ENCODE measurements at regions not wholly inside any gene's neighbourhood (a gene's known extent, or its start where the extent isn't known, plus 50 kb on each side); places are given as distances from the start of the nearest gene placed in this dataset.
A peak's percentile ranks its signal among the peaks of the same experiment; 100 is the strongest.

DNA sequence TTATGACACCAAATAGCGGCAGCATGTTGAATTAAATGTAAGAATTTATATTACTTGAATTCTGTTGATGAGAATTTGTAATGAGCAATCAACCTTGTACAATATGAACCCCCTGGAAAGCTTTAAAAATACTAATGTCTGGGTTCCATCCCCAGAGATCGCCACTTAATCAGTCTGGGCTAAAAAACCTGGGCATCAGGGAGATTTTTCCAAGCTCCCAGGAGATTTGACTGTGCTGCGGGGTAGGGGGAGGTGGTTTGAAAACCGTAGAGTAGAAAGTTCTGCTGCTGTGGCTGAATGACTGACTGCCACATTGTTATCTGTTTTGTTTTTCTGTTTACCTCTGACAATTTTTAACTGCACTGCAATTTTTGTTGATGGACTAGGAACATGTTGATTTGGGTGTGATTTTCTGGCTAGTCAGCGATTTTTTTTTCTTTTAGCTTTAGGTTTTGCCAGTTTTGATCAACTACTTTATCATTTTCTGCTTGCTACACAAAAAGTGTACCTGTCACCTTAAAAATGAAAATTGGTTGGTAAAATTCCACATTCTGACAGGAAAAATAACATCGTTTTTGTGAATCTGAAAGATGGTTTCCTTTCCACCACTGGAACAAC, 79.3 kb downstream of the PCTP start:
- no peak for DNase-seq (ENCODE audit: low spot score)

DNA sequence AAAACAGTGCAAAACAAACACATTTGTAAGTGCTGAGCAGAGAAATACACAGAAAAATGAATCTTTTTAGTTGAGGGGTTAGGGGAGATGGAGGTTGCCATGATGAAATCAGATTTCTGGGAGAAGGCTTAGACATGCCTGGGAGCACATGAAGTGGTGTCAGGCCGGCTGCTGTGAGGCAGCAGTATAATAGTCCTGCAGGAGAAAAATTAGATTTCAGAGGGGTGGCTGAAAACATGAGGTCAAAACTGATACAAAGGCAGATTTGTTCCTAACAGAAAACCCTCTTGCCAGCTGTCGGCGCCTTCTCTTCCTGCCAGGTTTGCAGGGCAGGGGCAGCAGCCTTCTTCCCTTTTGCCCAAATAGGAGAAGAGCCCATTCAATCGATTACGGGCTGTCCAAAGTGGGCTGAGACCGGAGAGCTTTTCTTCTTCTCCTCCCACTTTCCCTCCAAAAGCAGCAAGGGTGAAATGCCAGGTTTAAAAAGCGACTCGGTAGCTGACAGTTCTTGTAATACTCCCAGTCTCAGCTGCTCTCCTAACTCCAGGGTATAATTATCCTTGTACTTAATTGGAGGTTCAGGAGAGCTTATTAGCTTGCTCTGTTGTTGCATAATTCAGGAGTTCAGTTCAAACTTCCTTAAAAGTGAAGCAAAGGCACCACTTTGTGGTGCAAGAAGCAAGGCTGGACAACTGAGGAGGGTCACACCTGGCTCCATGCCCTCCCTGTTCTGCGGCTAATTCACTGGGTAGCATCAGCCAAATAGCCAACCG, 80.0 kb downstream of the PCTP start:
- DNase-seq (ENCODE audit: low spot score) = no peak

DNA sequence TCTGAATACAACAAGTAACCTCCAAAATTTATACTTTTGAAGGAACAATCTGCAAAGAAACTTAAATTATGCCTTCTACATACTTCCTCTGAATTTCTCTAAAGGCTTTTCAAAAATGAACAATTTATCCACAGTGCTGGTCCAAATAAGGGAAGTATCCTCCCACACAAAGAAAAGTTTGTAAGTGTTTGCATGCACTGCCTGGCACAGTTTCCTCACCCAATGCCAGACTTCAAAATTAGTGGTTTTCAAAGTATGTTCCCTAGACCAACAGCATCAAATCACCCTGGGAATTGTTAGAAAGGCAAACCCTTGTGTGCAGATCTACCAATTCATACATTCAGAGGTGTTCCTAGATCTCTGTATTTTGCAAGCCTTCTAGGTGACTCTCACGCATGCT, 82.5 kb downstream of the PCTP start:
- DNase-seq (ENCODE audit: low spot score) = no peak

DNA sequence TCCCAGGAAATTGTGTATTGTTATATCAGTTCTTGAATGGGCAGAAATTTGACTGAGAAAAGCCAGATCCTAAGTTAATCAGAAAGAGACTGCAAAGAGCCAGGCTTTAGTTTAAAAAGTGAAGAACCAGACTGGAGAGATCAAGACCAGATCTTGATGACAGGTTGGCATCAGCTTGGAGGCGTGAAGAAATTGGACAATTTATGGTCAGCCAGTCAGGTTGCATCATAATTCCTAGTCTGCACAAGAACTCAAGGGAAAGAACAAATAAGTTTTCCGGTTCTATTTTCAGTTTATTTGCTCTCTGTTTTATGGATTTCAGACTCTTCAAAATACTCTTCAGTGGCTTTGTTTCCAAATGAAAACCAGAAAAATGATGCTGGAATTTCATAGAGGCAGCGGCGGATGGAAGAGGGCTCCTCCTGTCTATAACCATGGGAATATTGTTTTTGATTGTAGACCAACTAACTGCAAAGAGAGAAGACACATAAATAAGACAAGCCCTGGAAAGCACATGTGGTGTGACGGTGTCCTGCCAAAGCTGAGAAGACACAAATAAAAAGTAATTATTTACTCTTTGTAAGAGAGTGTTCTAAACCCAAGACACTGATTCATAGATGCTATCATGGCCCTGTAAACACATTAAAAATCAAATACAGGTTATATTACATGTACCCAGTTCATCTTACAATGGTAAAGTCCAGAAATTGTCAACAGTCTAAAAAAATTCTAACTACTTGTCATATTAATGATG, 91.7 kb downstream of the PCTP start:
- no peak for DNase-seq (ENCODE audit: low spot score)

DNA sequence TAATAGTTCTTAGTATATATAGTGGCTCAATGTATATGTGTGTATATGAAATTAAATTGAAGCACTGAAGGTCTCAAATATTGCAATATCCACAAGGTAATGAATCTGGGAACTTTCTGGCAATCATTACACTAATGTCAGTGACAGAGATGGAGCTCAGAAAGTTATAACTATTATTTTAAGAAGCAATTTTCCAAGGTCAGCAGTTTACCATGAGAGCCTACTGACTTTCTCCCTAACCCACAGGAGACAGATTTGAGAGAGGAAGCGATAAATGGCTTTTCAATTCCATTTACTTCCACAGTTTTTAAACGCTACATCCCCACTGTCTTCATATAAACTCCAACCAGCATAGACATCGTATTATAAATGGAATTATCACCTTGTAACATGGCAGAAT, 92.9 kb downstream of the PCTP start:
- no peak for DNase-seq (ENCODE audit: low spot score)

DNA sequence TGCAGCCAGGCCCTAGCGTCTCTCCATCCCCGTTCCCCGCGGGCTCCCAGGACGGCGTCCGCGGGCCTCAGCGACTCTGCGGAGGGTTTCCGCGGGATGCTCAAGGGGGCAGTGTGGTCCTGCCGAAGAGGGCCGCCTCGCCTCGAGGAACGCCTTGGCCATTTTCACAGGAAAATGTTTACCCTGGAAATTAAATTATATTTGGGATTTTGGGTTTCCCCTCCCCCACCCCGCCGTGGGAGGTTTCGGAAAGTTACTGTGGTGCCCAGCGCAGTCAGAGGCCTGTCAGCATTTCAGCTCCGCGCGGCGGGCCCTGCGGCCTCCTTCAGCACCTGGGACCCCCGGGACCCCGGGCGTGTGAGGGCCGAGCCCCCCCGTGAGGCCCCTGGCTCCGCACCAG, 94.5 kb downstream of the PCTP start:
- DNase-seq (ENCODE audit: low spot score) = no peak

DNA sequence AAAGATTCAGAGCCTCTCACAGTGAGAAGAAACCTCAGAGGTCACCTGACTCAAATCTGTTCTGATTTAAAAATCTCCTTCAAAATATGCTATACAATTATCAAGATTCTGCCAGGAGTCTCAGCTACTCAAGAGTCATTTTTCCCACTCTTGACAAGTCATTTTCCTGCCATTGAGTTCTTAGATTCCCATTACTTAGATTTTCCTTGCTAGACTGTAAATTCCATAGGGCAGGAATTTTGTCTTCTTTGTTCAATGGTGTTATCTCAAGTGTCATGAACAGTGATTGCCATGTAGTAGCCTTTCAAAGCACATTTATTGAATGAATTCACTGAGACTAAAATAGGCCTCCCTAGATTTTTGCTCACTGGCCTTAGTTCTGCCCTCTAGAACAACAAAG, 95.9 kb downstream of the PCTP start:
- DNase-seq (ENCODE audit: low spot score) = no peak

DNA sequence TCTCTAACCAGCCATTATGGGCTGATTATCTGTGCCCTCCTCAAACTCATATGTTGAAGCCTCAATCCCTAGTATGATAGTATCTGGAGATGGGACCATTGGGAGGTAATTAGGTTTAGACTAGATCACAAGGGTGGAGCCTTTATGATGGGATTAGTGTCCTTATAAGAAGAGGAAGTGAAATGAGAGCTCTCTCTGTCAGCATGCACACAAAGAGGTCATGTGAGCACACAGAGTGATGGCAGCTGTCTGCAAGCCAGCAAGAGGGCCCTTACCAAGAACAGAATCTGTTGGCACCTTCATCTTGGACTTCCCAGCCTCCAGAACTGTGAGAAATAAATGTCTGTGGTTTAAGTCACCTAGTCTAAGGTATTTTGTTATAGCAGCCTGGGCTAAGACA, 101.9 kb downstream of the PCTP start:
- DNase-seq (ENCODE audit: low spot score) = no peak

DNA sequence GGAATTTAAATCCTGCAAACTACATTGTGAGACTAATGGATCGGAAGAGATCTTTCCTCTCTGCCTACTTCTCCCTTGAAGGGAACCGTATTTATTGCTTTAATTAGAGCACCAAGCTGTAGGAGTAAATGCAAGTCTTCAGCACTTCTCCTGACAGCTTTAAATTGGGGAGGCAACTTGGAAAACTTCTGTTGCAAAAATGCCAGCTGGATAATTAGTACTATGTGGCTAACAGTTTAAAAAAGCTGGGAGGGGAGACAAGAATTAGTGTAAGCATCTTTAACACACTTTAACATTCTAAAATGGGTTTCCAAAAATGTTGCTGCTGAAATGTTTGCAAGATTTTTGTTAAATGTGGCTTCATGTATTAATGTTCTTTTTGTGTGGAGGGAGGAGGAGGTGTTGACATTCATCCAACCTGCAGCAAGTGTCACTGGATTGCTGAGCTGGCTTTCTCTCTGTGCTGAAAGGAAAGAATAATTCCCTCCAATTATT, 108.5 kb downstream of the PCTP start:
- DNase-seq (ENCODE audit: low spot score) = no peak

DNA sequence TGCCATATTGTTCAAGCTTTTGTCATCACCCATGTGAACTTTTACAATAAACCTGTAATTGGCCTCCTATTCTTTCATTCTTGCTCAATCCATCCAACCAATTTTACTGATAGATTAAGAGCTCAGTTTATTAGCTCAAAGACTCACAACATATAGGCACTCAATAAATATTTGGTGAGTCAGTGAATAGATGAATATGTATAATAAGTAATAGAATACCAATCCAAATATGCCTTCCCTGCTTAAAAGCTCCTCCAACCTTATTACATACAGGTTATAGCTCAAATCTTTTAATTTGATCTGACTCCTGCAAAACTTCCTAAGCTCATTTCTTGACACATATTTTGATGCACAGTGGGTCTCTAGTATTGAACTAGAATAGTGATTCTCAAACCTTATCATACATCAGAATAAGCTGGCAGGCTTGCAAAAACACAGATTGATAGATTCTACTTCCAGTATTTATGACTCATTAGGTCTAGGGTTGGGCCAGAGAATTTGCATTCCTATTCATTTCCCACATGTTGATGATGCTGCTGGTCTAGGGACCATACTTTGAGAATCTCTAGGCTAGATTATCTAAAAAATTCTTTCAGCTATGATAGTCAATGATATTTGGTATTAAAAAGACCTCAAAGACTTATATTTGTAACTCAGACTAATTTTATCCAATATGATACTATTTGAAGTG, 114.4 kb downstream of the PCTP start:
- no peak for DNase-seq (ENCODE audit: low spot score)

DNA sequence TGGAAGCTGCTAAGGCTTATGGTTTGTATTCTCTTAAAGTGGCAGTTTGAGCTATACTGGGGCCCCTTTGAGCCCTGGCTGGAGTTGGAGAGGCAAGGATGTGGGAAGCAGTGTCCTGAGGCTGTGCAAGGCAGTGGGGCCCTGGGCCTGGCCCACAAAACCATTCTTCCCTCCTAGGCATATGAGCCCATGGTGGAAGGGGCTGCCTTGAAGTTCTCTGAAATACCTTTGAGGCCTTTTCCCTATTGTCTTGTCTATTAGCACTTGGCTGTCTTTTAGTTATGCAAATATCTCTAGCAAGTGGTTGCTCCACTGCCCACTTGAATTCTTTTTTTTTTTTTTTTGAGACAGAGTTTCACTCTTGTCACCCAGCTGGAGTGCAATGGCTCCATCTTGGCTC, 119.2 kb downstream of the PCTP start:
- no peak for DNase-seq (ENCODE audit: low spot score)

DNA sequence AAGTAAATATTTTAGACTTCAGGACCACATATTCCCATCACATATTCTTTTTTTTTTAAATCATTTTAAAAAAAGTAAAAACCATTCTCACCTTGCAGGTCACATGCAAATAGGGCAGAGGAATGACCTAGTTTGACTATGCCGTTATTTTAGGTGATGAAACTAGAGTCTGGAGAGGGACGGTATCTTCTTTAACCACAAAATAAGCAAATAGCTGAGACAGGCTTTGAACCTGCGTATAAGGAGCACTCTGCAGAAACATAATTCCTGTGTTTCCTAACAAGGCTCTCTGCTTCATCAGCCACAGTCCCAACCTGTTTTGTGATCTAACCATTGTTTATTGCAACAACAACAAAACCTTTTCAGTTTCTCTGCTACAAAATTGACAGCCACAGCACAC, 121.5 kb downstream of the PCTP start:
- DNase-seq (ENCODE audit: low spot score) = no peak

DNA sequence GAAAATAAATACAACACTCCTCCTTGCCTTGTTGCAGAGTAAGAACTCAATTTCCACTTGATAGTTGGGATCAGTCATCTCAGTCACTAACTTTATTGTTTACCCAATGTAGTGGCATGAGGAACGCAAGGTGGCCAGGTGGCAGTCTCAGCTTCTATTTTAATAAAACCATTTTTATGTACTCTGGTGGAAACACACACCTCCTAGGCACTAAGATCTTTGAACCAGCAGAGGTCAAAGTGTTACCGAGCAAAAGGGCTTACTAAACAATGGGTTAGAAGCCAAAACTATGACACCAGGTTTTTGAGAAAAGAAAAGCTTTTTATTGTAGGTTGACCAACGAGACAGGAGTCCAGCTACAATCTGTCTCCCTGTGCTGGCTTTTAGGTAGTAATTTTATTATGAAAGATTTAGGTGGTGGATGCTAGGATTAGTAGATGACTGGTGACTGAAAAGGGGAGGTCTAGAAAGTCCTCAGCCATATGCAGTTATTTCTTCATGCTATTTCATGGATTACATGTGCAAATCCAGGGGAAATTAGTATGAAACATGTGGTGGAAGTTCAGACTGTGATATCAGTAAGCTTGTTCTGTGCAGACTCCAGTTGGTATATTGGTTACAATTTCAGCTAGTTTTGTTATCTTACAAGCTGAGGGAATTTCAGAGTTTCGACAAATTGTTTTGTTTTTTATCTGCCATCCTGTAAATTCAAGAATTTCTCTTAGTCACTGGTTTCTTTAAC, 122.3 kb downstream of the PCTP start:
- no peak for DNase-seq (ENCODE audit: low spot score)

DNA sequence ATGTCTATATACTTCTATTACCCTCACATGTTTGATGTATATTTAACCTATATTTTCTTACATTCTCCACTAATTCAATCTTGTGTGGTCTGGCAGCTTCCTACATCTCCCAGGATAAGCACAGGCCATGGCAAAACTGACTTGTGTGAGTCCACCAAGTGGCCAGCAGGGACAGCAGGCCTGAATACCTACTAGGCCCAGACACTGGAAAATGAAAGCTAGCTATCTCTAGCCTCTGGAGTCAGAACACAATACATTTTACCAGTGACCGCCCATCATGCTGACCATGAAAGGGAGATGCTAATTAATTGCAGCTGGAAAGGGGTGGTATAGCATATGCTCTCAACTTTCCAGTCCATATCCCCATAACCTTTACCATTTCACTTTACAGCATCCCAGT, 132.3 kb downstream of the PCTP start:
- DNase-seq (ENCODE audit: low spot score) = no peak

DNA sequence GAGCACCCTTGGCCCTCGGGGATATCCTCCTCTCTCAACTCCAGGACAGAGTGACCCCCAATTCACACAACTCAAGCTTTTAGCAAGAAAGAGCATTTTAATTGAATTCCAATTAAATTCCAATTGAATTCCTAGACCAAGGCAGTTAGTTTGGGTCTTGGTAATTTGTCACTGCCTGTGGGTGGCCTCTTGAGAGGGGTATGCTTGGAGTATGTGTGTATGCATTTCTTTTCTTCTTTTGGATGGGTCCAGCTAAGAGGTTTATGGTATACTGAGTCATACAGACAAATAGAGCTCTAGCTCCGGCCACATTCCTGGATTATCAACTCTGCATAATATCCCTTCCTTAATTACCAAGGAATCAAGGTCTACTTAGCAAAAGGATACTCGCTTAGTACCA, 136.7 kb downstream of the PCTP start:
- no peak for DNase-seq (ENCODE audit: low spot score)

DNA sequence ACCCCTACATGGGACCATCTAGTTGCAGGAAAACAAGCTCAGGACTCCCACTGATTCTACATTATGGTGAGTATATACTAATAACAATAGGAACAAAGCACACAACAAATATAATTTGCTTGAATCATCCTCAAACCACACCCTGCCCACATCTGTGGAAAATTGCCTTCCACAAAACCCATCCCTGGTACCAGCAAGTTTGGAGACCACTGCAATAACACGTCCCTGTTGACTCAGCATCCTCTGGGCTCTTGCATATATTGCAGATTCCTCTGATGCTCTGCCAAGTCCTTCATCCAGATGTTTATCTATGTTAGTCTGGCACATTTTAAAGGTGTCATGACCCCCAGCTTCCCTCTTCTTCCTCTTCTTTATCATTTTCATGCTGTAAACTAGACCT, 138.4 kb downstream of the PCTP start:
- DNase-seq (ENCODE audit: low spot score) = peak; percentile 70

DNA sequence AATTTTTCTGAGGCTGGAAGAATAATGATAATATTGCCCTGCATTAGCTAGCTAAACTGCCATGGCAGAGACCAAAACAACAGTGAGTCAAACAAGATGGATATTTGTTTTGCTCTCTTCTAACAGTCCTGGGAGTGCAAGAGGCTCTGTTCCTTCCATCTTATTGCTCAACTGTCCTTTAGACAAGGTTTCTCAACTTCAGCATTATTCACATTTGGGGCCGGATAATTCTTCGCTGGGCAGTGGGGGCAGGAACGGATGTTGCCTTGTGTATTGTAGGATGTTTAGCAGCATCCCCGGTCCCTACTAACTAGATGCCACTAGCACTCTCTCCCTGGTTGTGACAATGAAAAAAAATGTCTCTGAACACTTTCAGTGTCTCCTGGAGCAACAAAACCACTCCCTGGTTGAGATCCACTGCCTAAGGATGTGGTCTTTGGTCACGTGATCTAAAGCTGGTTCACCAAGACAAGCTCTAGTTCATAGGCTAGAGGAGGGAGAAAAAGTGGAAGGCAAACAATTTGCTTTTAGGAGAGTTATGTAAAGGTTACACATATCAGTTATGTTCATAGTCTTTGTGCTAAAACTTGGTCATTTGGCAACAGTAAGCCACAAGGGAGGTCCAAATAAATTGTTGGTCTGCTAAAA, 144.4 kb downstream of the PCTP start:
- no peak for DNase-seq (ENCODE audit: low spot score)

DNA sequence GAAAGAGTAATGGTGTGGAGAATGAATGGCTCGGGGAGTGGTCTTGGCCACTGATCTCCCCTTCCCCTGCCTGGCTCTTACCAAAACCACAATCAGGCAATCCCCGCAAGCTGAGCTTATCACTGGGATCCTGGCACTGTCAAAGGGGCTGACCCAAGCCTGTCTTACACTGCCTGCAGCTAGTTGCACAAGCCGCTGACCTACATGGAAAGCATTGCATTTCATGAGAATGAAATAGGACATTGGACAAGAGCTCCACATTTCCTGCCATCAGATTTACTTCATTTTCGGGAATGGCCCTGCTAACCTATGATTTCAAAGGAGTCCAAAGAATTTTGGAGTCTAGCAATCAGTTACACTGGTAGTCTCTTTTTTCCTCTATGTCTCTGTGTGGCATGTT, 146.4 kb downstream of the PCTP start:
- DNase-seq (ENCODE audit: low spot score) = no peak

DNA sequence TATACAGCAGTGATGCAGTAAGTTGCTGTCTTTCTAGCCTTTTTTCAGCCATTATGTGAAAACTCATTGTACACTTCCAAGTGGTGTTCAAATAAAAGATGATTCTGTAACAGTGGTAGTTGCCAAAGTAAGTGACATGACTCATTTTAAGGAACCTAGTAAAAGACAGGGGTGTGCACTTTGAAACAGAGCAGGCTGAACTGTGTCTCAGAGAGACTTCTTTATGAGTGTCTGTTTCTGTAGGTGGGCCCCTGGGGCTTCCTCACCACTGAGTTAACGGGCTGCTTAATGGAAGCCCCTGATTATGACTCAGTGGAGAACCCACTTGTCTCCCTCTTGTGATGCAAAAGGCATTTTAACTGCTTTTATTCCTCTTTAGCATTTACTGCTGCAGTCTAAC, 147.3 kb downstream of the PCTP start:
- no peak for DNase-seq (ENCODE audit: low spot score)

DNA sequence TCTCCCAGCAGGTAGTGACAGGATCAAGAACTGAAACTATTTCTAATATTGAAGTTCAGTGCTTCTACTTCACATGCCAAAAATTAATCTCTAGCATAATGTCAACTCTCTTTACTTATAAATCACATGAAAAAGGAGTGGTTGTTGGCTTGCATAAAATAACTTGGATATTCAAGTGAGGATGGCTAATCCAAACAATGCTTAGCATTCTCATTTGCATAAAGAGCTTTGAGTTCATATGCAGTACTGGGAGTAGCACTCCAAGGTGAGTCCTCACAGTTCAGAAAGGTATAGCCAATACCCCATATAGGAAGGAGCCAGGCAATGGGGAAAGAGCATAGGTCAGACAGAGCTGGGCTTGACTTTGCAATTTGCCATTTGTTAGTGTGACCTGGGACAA, 149.3 kb downstream of the PCTP start:
- no peak for DNase-seq (ENCODE audit: low spot score)

DNA sequence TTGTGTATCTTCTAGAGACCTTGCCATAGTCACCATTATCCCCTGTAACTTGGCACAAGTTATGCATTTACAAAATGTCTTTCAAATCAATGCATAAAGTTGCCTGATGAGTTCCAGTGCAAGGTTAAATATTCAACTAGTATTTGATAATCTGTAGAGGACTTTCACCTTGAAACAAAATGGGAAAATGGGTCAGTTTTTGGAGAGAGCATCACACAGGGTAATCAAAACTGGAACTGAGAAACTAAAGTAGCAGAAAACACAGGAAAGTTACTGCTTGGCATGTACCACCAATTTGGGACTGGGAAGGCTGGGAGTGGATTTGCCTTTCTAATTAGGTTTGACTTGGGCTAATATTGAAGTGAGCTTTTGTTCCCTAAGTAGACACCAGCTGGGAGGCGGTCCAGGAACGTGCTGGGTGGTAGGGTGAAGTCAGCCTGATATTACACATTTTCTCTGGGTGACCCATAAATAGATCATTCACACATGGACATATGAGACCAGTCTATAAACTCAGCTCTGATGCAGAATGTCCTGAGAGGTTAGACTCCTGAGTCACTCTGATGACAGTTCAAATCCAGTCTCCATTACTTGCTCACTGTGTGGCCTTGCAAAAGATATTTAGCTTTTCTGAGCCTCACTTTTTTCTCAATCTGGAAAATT, 152.3 kb downstream of the PCTP start:
- no peak for DNase-seq (ENCODE audit: low spot score)
